ENCODE measurements at regions not wholly inside any gene's neighbourhood (a gene's known extent, or its start where the extent isn't known, plus 50 kb on each side); places are given as distances from the start of the nearest gene placed in this dataset.
"Not testable (repeated sequence)": the region's sequence is repeated elsewhere in the genome, so short reads cannot be mapped to it uniquely, and the experiment has no call there.

GRCh38 chr12:114026805-114027204, 60.7 kb upstream of the RBM19 start:
- DNase-seq (no peak), ATAC-seq (no peak)
- no peaks in the 10 kb centered on the region for H3K27me3 Mint-ChIP-seq (ENCODE audit: low read depth)
- CTCF ChIA-PET = no interaction called here
- no peak overlapping the region for H3K27ac Mint-ChIP-seq
- H3K4me1 Mint-ChIP-seq (ENCODE audit: low read depth) = no peaks in the 10 kb centered on the region
- H3K36me3 Mint-ChIP-seq (ENCODE audit: low read depth) = no peaks in the 10 kb centered on the region
- POLR2A ChIA-PET = no interaction called here
- no peaks in the 10 kb centered on the region for H3K9me3 Mint-ChIP-seq (ENCODE audit: insufficient read depth)
- H3K4me3 Mint-ChIP-seq = no peak overlapping the region

DNA sequence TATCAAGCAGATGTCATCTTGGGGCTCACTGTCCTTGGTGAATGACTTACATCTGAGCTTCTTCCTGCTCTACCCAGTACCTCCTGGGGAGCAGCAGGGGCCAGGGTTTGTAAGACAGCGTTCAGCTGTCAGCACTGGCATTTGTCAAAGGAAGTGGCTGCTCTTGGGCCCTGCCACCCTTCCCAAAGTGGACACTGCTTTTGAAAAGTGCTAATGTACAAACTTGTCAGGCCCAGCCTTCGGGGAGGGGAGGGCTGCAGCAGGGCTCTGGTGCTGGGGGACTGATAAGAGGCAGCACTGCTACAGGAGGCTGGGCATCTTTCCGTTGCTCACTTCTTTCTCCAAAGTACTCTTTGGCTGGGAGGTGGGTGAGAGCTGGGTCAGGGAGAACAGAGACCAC, 59.8 kb upstream of the RBM19 start:
- no peaks in the 10 kb centered on the region for H3K4me1 Mint-ChIP-seq (ENCODE audit: low read depth)
- CTCF ChIA-PET = no interaction called here
- H3K27me3 Mint-ChIP-seq (ENCODE audit: low read depth) = no peaks in the 10 kb centered on the region
- ATAC-seq (no peak), DNase-seq (no peak)
- H3K9me3 Mint-ChIP-seq (ENCODE audit: insufficient read depth) = no peaks in the 10 kb centered on the region
- H3K36me3 Mint-ChIP-seq (ENCODE audit: low read depth) = no peaks in the 10 kb centered on the region
- no peak overlapping the region for H3K27ac Mint-ChIP-seq
- H3K4me3 Mint-ChIP-seq = no peak overlapping the region
- POLR2A ChIA-PET = no interaction called here

DNA sequence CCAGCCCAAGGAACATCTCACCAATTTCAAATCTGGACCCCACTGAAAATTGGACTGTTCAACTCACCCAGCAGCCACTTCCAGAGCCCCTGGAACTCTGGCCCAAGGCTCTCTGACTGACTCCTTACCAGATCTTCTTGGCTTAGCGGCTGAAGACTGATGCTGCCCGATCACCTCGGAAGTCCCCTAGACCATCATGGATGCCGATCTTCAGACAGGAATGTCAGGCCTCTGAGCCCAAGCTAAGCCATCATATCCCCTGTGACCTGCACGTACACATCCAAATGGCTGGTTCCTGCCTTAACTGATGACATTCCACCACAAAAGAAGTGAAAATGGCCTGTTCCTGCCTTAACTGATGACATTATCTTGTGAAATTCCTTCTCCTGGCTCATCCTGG, 56.0 kb upstream of the RBM19 start:
- H3K4me1 Mint-ChIP-seq (ENCODE audit: low read depth); H3K36me3 Mint-ChIP-seq (ENCODE audit: low read depth); CTCF ChIA-PET; ATAC-seq; H3K27ac Mint-ChIP-seq; H3K9me3 Mint-ChIP-seq (ENCODE audit: insufficient read depth); POLR2A ChIA-PET; DNase-seq; H3K27me3 Mint-ChIP-seq (ENCODE audit: low read depth); H3K4me3 Mint-ChIP-seq: not testable (repeated sequence)

DNA sequence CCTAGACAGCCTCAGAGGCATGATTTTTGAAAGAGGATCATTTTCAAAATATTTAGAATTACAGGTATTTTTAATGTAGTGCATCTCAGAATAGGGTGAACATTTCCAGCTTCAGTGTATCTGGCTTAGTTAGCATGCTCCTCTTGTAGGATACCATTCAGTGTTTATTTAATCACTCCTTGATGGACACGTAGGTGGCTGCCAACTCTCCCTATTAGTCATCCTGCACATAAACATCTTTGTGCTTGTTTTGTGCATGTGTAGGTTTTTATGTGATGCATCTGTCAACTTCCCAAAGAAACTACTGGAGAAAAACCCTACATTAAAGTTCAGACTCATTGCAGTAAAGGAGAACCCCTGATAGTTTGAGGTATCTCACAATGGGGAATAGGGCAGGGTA, 52.5 kb upstream of the RBM19 start:
- ChIA-PET CTCF (no interaction called here), POLR2A (no interaction called here)
- H3K9me3 Mint-ChIP-seq (ENCODE audit: insufficient read depth) = no peaks in the 10 kb centered on the region
- H3K27ac Mint-ChIP-seq = no peak overlapping the region
- H3K36me3 Mint-ChIP-seq (ENCODE audit: low read depth) = no peaks in the 10 kb centered on the region
- H3K4me3 Mint-ChIP-seq = no peak overlapping the region
- H3K4me1 Mint-ChIP-seq (ENCODE audit: low read depth) = no peaks in the 10 kb centered on the region
- ATAC-seq = no peak
- H3K27me3 Mint-ChIP-seq (ENCODE audit: low read depth) = peaks cover 7% of the 10 kb centered on the region
- no peak for DNase-seq

Data from activated CD8-positive, alpha-beta T cell treated with anti-CD3 and anti-CD28 coated beads, Interleukin-2, amount 10 ng/mL, durations not matched to agents 7 days and 5 days (primary cell).